DMS53 (cell line): ENCODE measurements at regions not wholly inside any gene's neighbourhood (a gene's known extent, or its start where the extent isn't known, plus 50 kb on each side); places are given as distances from the start of the nearest gene placed in this dataset.

Experiments used
- DNase-seq: peaks from one replicate; lab custom pipeline; 2025; lab: John Stamatoyannopoulos, UW

DNA sequence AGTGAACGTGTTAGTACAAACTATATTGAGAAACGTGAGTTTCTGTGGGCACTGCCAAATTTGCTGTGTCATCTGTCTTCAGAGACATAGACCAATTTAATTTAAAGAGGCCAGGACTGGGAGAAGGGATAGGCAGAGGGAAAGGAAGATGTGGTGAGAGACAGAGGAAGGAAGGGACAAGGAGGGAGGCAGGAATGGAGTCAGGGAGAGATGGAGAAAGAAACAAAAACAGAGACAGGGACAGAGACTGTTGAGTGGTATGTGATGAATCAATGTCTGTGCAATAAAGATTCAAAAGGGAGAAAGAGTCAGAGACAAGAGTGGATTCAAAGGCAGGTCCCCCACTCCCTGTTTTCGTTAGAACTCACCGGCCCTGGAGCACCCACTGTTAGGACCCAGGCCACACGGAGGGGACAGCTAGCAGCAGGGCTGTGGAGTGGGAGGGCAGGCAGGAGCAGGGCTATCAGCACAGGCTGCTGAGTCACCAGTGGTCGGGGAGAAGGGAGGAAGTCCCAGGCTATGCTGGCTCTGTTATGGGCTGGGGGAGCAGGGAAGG is 51.6 kb upstream of the CHD6 start:
- DNase-seq, result peak; percentile 67

DNA sequence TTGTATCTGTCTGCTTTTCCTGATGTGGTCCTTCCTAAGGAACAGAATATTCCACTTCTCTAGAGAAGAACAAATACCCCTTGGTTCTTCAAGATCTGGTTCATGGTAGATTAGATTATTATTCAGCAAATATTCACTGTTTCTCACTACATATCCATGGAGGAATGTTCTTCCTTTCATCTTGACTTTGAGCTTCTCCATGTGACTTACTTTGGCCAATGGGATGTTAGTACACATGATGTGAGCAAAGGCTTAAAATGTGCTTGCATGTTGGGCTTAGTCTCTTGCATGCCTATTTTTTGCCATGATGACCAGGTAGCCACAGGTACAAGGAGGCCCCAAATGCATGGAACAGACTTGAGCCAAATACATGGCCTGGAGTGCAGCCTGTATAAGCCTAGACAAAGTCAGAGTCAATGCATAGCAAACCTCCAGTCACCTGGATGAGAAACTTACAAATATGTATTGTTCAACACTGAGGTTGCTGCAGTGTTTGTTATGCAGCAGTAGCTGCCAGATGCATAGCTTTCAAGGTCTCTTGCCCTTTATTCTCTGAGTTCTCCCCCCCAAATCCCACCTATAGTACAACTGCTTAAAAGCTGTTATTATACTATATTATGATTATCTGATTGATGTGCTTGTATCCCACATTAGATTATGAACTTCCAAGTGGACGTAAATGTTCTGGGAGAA is 50.0 kb upstream of the CHD6 start:
- DNase-seq, result no peak
